ENCODE measurements at regions not wholly inside any gene's neighbourhood (a gene's known extent, or its start where the extent isn't known, plus 50 kb on each side); places are given as distances from the start of the nearest gene placed in this dataset.

DNA sequence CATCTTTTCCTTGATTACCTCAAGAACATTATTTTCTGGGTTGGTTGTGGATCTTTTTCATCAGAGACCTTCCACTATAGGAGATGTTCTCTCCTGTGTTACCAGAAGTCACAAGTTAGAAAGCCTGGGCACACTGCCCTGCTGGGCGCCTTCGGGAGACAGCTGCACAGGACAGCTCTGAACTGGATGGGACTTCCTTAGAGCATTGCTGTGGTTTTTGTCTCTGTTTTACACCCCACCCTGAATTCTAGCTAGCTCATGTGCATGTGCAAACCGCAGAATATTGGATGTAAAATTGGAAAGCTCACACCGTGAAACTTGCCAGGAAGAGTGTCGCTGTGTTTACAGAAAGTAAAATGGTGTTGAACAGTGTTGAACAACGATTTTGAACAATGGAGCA lies 54.4 kb upstream of the SEC61G start:
- TF ChIP-seq, protein P1, sequence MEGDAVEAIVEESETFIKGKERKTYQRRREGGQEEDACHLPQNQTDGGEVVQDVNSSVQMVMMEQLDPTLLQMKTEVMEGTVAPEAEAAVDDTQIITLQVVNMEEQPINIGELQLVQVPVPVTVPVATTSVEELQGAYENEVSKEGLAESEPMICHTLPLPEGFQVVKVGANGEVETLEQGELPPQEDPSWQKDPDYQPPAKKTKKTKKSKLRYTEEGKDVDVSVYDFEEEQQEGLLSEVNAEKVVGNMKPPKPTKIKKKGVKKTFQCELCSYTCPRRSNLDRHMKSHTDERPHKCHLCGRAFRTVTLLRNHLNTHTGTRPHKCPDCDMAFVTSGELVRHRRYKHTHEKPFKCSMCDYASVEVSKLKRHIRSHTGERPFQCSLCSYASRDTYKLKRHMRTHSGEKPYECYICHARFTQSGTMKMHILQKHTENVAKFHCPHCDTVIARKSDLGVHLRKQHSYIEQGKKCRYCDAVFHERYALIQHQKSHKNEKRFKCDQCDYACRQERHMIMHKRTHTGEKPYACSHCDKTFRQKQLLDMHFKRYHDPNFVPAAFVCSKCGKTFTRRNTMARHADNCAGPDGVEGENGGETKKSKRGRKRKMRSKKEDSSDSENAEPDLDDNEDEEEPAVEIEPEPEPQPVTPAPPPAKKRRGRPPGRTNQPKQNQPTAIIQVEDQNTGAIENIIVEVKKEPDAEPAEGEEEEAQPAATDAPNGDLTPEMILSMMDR (IDR thresholded peaks at IDR 0.05; ENCODE audit: low read depth, low read length), result no peak
- no peak for TF ChIP-seq EZH2phosphoT487 (IDR thresholded peaks at IDR 0.05; ENCODE audit: low read depth)
